NCI-H2227 (cell line): ENCODE measurements at regions not wholly inside any gene's neighbourhood (a gene's known extent, or its start where the extent isn't known, plus 50 kb on each side); places are given as distances from the start of the nearest gene placed in this dataset.
"Not testable (repeated sequence)": the region's sequence is repeated elsewhere in the genome, so short reads cannot be mapped to it uniquely, and the experiment has no call there.

Source experiments
- DNase-seq: peaks from one replicate; lab custom pipeline; 2025; ENCODE audit not compliant: unreplicated experiment; lab: John Stamatoyannopoulos, UW

GRCh38 chr1:201721082-201722049, 107.6 kb upstream of the IPO9 start:
- DNase-seq: no peak

- no peak for DNase-seq
Observed at GRCh38 chr1:201724039-201724765, 104.8 kb upstream of the IPO9 start.

GRCh38 chr1:201724766-201725118, 104.2 kb upstream of the IPO9 start:
- DNase-seq: no peak

- no peak for DNase-seq
Observed at GRCh38 chr1:201726700-201727099, 102.3 kb upstream of the IPO9 start.

- DNase-seq: peak; percentile 78
Observed at GRCh38 chr1:201728731-201729130, 100.2 kb upstream of the IPO9 start.

- no peak for DNase-seq
Observed at GRCh38 chr1:201729973-201730608, 98.9 kb upstream of the IPO9 start.

GRCh38 chr1:201730611-201731010, 98.3 kb upstream of the IPO9 start:
- no peak for DNase-seq

GRCh38 chr1:201731142-201731541, 97.8 kb upstream of the IPO9 start:
- DNase-seq: no peak

GRCh38 chr1:201731592-201731991, 97.4 kb upstream of the IPO9 start:
- no peak for DNase-seq

GRCh38 chr1:201732351-201732750, 96.6 kb upstream of the IPO9 start:
- no peak for DNase-seq

GRCh38 chr1:201734221-201734620, 94.7 kb upstream of the IPO9 start:
- not testable (repeated sequence) for DNase-seq

- no peak for DNase-seq
Observed at GRCh38 chr1:201734786-201735185, 94.2 kb upstream of the IPO9 start.

- no peak for DNase-seq
Observed at GRCh38 chr1:201736707-201737320, 92.1 kb upstream of the IPO9 start.

GRCh38 chr1:201737352-201738060, 91.5 kb upstream of the IPO9 start:
- DNase-seq: no peak

- DNase-seq: no peak
Observed at GRCh38 chr1:201739080-201739479, 89.9 kb upstream of the IPO9 start.

- DNase-seq: peak; percentile 35
Observed at GRCh38 chr1:201739492-201740085, 89.4 kb upstream of the IPO9 start.

GRCh38 chr1:201740086-201740541, 88.8 kb upstream of the IPO9 start:
- DNase-seq: no peak

GRCh38 chr1:201740670-201741111, 88.3 kb upstream of the IPO9 start:
- no peak for DNase-seq

GRCh38 chr1:201741763-201742342, 87.1 kb upstream of the IPO9 start:
- DNase-seq: no peak

- DNase-seq: no peak
Observed at GRCh38 chr1:201742476-201742875, 86.5 kb upstream of the IPO9 start.
